K562 (cell line): ENCODE measurements at regions not wholly inside any gene's neighbourhood (a gene's known extent, or its start where the extent isn't known, plus 50 kb on each side); places are given as distances from the start of the nearest gene placed in this dataset.

Source experiments
- ATAC-seq: fragments of 200-7000 bp; cut with Tn5 transposase; 3 replicates; pipeline ENCODE4 v1.9.1; 2020; ENCODE audit warnings: moderate library complexity
- BruUV-seq: library from RNA; stranded (reverse); fragments of 400-500 nt; replicated peaks from 2 replicates; lab custom pipeline; 2021; lab: Mats Ljungman, UMichigan
- CTCF ChIA-PET: fragments of 300-600 bp; formaldehyde crosslinking; extraction: SDS; loops from one replicate; lab custom pipeline; 2021; ENCODE audit warnings: low intra/inter-chr PET ratio; lab: Yijun Ruan, JAX
- POLR2A ChIA-PET: fragments of 300-600, 350-650 bp; sonication (Branson Sonifier 250); formaldehyde crosslinking; extraction: SDS; loops from one replicate; lab custom pipeline; 2021; ENCODE audit warnings: antibody characterized with exemption, inconsistent platforms; lab: Yijun Ruan, JAX
- DNase-seq, 4 experiments: peaks; one replicate each; pipeline versions ENCODE4 v3.0.0 to v3.0.0-alpha.2; 2011 to 2018; ENCODE audit warnings: low spot score in 3 of 4, mixed read lengths in 3 of 4; ENCODE audit errors: extremely low read depth in 1 of 4
- FAIRE-seq: peaks from 2 replicates; lab custom pipeline; 2011; peaks lifted over from hg19 to GRCh38; lab: Jason Lieb, UNC
- H2AFZ ChIP-seq: 2 replicates; pipeline ENCODE4 v1.6.0; 2011; ENCODE audit warnings: low read depth, low read length, control low read depth, inconsistent platforms
- H3K27ac ChIP-seq: fragments of 200-600 bp; 3 replicates; pipeline ENCODE4 v1.8.0; 2011; ENCODE audit warnings: low read depth, mild to moderate bottlenecking, control low read depth, inconsistent platforms, low read length, moderate library complexity, mixed read lengths; ENCODE audit errors: extremely low read depth
- H3K27me3 ChIP-seq, 2 experiments: fragments of 300-600 bp in 1 of 2; 2 replicates in 1 of 2; 3 replicates in 1 of 2; pipeline versions ENCODE4 v1.6.0 to v1.8.0; 2011; ENCODE audit warnings: inconsistent platforms in 2 of 2, low read length in 2 of 2, mild to moderate bottlenecking in 1 of 2, mixed read lengths in 1 of 2, moderate library complexity in 1 of 2; ENCODE audit not compliant: control insufficient read depth in 2 of 2, insufficient read depth in 2 of 2
- H3K36me3 ChIP-seq: fragments of 300-600 bp; 3 replicates; pipeline ENCODE4 v1.8.0; 2011; ENCODE audit warnings: mild to moderate bottlenecking, low read length, inconsistent platforms; ENCODE audit not compliant: control insufficient read depth, insufficient read depth
- H3K4me1 ChIP-seq, 2 experiments: fragments of 200-600 bp in 1 of 2; replicated peaks in 1 of 2; 2 replicates in 1 of 2; 3 replicates in 1 of 2; pipeline versions ENCODE4 v1.5.1 to v1.8.0; 2011; ENCODE audit warnings: inconsistent platforms in 2 of 2, low read length in 2 of 2, mild to moderate bottlenecking in 1 of 2, mixed read lengths in 1 of 2, moderate library complexity in 1 of 2; ENCODE audit not compliant: control insufficient read depth in 2 of 2, insufficient read depth in 2 of 2
- H3K4me2 ChIP-seq: 2 replicates; pipeline ENCODE4 v1.6.1; 2011; ENCODE audit warnings: low read length, control low read depth, inconsistent platforms, mixed read lengths; ENCODE audit not compliant: insufficient read depth
- H3K4me3 ChIP-seq: fragments of 200-600 bp; sonication (generic), shearing (Covaris generic); 2 replicates; pipeline ENCODE4 v1.5.1; 2016; ENCODE audit warnings: control low read depth, inconsistent platforms
- H3K79me2 ChIP-seq: fragments of 200-600 bp; 3 replicates; pipeline ENCODE4 v1.8.0; 2011; ENCODE audit warnings: low read length, inconsistent platforms; ENCODE audit not compliant: control insufficient read depth, insufficient read depth
- H3K9ac ChIP-seq, 2 experiments: 2 replicates each; pipeline versions ENCODE4 v1.6.0 to v1.6.1; 2011; ENCODE audit warnings: low read depth in 2 of 2, low read length in 2 of 2, control low read depth in 1 of 2, inconsistent platforms in 1 of 2, mild to moderate bottlenecking in 1 of 2, mixed read lengths in 1 of 2; ENCODE audit not compliant: insufficient read depth in 1 of 2
- H3K9me1 ChIP-seq: one replicate; pipeline ENCODE4 v1.6.0; 2011; ENCODE audit warnings: inconsistent platforms, mild to moderate bottlenecking, low read length, moderate library complexity; ENCODE audit not compliant: control insufficient read depth, insufficient read depth
- H3K9me3 ChIP-seq: replicated peaks from 2 replicates; pipeline ENCODE4 v1.5.1; 2011; ENCODE audit warnings: low read depth, low read length, inconsistent platforms; ENCODE audit not compliant: control insufficient read depth, insufficient read depth
- H4K20me1 ChIP-seq: replicated peaks from 2 replicates; pipeline ENCODE4 v1.6.1; 2011; ENCODE audit warnings: low read length, inconsistent platforms, mixed read lengths; ENCODE audit not compliant: control insufficient read depth, insufficient read depth
- ETV5 ChIP-seq: sonication (generic); formaldehyde crosslinking; IDR thresholded peaks from 2 replicates; pipeline ENCODE4 v1.4.0; 2020; ENCODE audit warnings: low read depth, mild to moderate bottlenecking, missing genetic modification reagents
- FOXK2 ChIP-seq, 2 experiments: fragments of 450-650 bp; IDR thresholded peaks in 1 of 2; conservative IDR thresholded peaks in 1 of 2; 2 replicates each; pipeline ENCODE4 v1.6.1; 2016; ENCODE audit warnings: low read depth in 2 of 2, mild to moderate bottlenecking in 1 of 2
- FOXO4 ChIP-seq: fragments of 450-650 bp; formaldehyde crosslinking; IDR thresholded peaks from 2 replicates; pipeline ENCODE4 v1.4.0; 2020; ENCODE audit warnings: mild to moderate bottlenecking, moderate library complexity
- HDAC2 ChIP-seq: fragments of 450-650 bp; IDR thresholded peaks from 2 replicates; pipeline ENCODE4 v1.6.1; 2016; ENCODE audit warnings: mild to moderate bottlenecking
- L3MBTL2 ChIP-seq: fragments of 450-650 bp; IDR thresholded peaks from 2 replicates; pipeline ENCODE4 v1.6.1; 2016; ENCODE audit warnings: mild to moderate bottlenecking, moderate library complexity
- MEF2D ChIP-seq: conservative IDR thresholded peaks from 2 replicates; pipeline ENCODE4 v1.6.1; 2016; ENCODE audit warnings: low read depth, missing genetic modification characterization, missing compliant biosample characterization
- MEIS2 ChIP-seq: fragments of 450-650 bp; IDR thresholded peaks from 2 replicates; pipeline ENCODE4 v1.6.1; 2014; ENCODE audit warnings: mild to moderate bottlenecking; ENCODE audit not compliant: partially characterized antibody
- MXI1 ChIP-seq: IDR thresholded peaks from 2 replicates; pipeline ENCODE4 v1.6.1; 2011; ENCODE audit warnings: low read depth, mild to moderate bottlenecking, improper control_type of control experiment, low read length
- PBX2 ChIP-seq, 2 experiments: IDR thresholded peaks in 1 of 2; conservative IDR thresholded peaks in 1 of 2; 2 replicates each; pipeline ENCODE4 v1.6.1; 2016; ENCODE audit warnings: low read depth in 2 of 2, mild to moderate bottlenecking in 1 of 2, missing compliant biosample characterization in 1 of 2, missing genetic modification characterization in 1 of 2, moderate library complexity in 1 of 2
- POLR2AphosphoS5 ChIP-seq: IDR thresholded peaks from 2 replicates; pipeline ENCODE4 v1.6.1; 2011; ENCODE audit warnings: mild to moderate bottlenecking, low read depth, low read length, moderate library complexity; ENCODE audit not compliant: control insufficient read depth, insufficient read depth
- POLR3G ChIP-seq: IDR thresholded peaks from 2 replicates; pipeline ENCODE4 v1.6.1; 2011; ENCODE audit not compliant: insufficient read length, insufficient replicate concordance; ENCODE audit errors: extremely low read depth
- RBM25 ChIP-seq: fragments of 200-400 bp; formaldehyde crosslinking; IDR thresholded peaks from 2 replicates; pipeline ENCODE4 v1.6.1; 2018; ENCODE audit warnings: low read length, low read depth, moderate library complexity; ENCODE audit not compliant: severe bottlenecking
- ZBTB8A ChIP-seq: fragments of 450-650 bp; IDR thresholded peaks from 2 replicates; pipeline ENCODE4 v1.6.1; 2018; ENCODE audit warnings: mild to moderate bottlenecking, moderate library complexity; ENCODE audit not compliant: partially characterized antibody
- ZNF280B ChIP-seq: fragments of 250-450 bp; sonication (Bioruptor Pico); IDR thresholded peaks from 2 replicates; pipeline ENCODE4 v1.5.1; 2021; ENCODE audit warnings: mild to moderate bottlenecking
- ZNF561 ChIP-seq: fragments of 450-650 bp; formaldehyde crosslinking; conservative IDR thresholded peaks from 2 replicates; pipeline ENCODE4 v1.4.0; 2020; ENCODE audit warnings: mild to moderate bottlenecking, moderate library complexity
- WGBS: fragments of 100-300 bp; shearing (Covaris generic); methylation state at CpG from one replicate; pipeline ENCODE4 v1.1.6; 2016; ENCODE audit warnings: low coverage, mixed read lengths; ENCODE audit not compliant: insufficient coverage; ENCODE audit errors: missing lambda C conversion rate; 5-methylcytosine and 5-hydroxymethylcytosine counted together
- in situ Hi-C: fragments of 300-500 bp; cut with MboI; formaldehyde crosslinking; loops from 4 replicates; pipeline ENCODE4 v1.15.0; 2018; ENCODE audit warnings: inconsistent platforms, mixed read lengths
- intact Hi-C: fragments of 100-400 bp; cut with micrococcal nuclease; formaldehyde crosslinking; loops from 2 replicates; pipeline ENCODE4 v1.14.2; 2022

- no peak for TF ChIP-seq L3MBTL2
- no peak for TF ChIP-seq ZBTB8A
- no peak for TF ChIP-seq FOXO4 (CRISPR knock-in tag)
- no peak for TF ChIP-seq ZNF280B (CRISPR knock-in tag)
- TF ChIP-seq, all 486 proteins: peak for 0
Measured at GRCh38 chr4:115790812-115791211, 677.4 kb upstream of the NDST4 start (continued).

- Histone ChIP-seq H3K27me3 (no peaks in the 10 kb centered on the region), H3K4me1 (no peaks in the 10 kb centered on the region), H3K4me3 (no peak overlapping the region), H4K20me1 (no peaks in the 10 kb centered on the region), H3K4me2 (no peak overlapping the region), H3K27ac (no peak overlapping the region), H3K9me3 (no peaks in the 10 kb centered on the region; the same call in 1 of the 2 replicates), H3K9ac (no peak overlapping the region), H2AFZ (no peak overlapping the region), H3K79me2 (no peaks in the 10 kb centered on the region), H3K9me1 (no peaks in the 10 kb centered on the region), H3K36me3 (no peaks in the 10 kb centered on the region)
- no peak for TF ChIP-seq ZNF561 (CRISPR knock-in tag)
- TF ChIP-seq POLR2AphosphoS5: no peak
- no peak for TF ChIP-seq PBX2 (CRISPR knock-in tag; IDR thresholded peaks at IDR 0.05; ENCODE audit: low read depth)
- no peak for TF ChIP-seq PBX2 (tag; conservative IDR thresholded peaks at IDR 0.05; ENCODE audit: low read depth)
- no peak for TF ChIP-seq MEF2D (tag)
- no peak for TF ChIP-seq FOXK2 (conservative IDR thresholded peaks at IDR 0.05 in 1 of 2, IDR thresholded peaks at IDR 0.05 in 1 of 2; ENCODE audit: low read depth in 2 of 2)
- TF ChIP-seq MEIS2: no peak
- no peak for TF ChIP-seq RBM25
- no peak for TF ChIP-seq HDAC2
- TF ChIP-seq POLR3G: no peak
- no peak for TF ChIP-seq MXI1
- no peak for TF ChIP-seq ETV5
- no peak for DNase-seq
- ATAC-seq: no peak
- BruUV-seq: no TSS peak
- intact Hi-C loops: no loop called here
- ChIA-PET POLR2A (no interaction called here), CTCF (no interaction called here)
- in situ Hi-C loops: no loop called here
- 1% methylated on average over 10 of the region's 10 CpGs for WGBS
- FAIRE-seq: no peak
Measured at GRCh38 chr4:115781528-115782146, 668.2 kb upstream of the NDST4 start.
